HL-60 (cell line): ENCODE measurements at regions not wholly inside any gene's neighbourhood (a gene's known extent, or its start where the extent isn't known, plus 50 kb on each side); places are given as distances from the start of the nearest gene placed in this dataset.

Experiments
- DNase-seq, 2 experiments: peaks; one replicate each; pipeline ENCODE4 v3.0.0-alpha.2; 2010 to 2020; ENCODE audit warnings: low read depth in 1 of 2, low spot score in 1 of 2
- H3K27ac ChIP-seq: fragments of 250-450 bp; sonication (Bioruptor Pico); replicated peaks from 2 replicates; pipeline ENCODE4 v1.5.1; 2020; ENCODE audit warnings: mild to moderate bottlenecking, moderate library complexity
- H3K27me3 ChIP-seq: fragments of 250-450 bp; sonication (Bioruptor Pico); 2 replicates; pipeline ENCODE4 v1.5.1; 2021; ENCODE audit warnings: mild to moderate bottlenecking, moderate library complexity; ENCODE audit not compliant: insufficient read depth, poor library complexity, severe bottlenecking
- H3K4me3 ChIP-seq: replicated peaks from 2 replicates; pipeline ENCODE4 v1.5.1; 2011; ENCODE audit warnings: mild to moderate bottlenecking, control low read depth, low read length; ENCODE audit not compliant: insufficient read depth
- CTCF ChIP-seq: IDR thresholded peaks from one replicate; pipeline ENCODE4 v1.5.1; 2011; ENCODE audit warnings: low read length, control low read depth, inconsistent platforms; ENCODE audit not compliant: insufficient read depth
- GABPA ChIP-seq: IDR thresholded peaks from 2 replicates; pipeline ENCODE4 v1.6.1; 2012; ENCODE audit warnings: low read depth
- POLR2AphosphoS5 ChIP-seq: IDR thresholded peaks from 2 replicates; pipeline ENCODE4 v1.6.1; 2012; ENCODE audit warnings: low read depth
- REST ChIP-seq: IDR thresholded peaks from 2 replicates; pipeline ENCODE4 v1.6.1; 2012; ENCODE audit warnings: low read depth; ENCODE audit not compliant: insufficient replicate concordance
- SPI1 ChIP-seq: IDR thresholded peaks from 2 replicates; pipeline ENCODE4 v1.6.1; 2012; ENCODE audit warnings: low read depth, mild to moderate bottlenecking, borderline replicate concordance

GRCh38 chr20:52899041-52899608 is 73.0 kb upstream of the TSHZ2 start:
- no peak for TF ChIP-seq CTCF
- no peak for TF ChIP-seq POLR2AphosphoS5
- no peak for TF ChIP-seq SPI1
- TF ChIP-seq GABPA, result no peak
- TF ChIP-seq REST, result no peak

GRCh38 chr20:52896348-52896747 is 75.8 kb upstream of the TSHZ2 start:
- H3K27ac ChIP-seq, result no peak overlapping the region
- no peak overlapping the region for H3K4me3 ChIP-seq
- no peak for TF ChIP-seq POLR2AphosphoS5
- TF ChIP-seq REST, result no peak
- TF ChIP-seq CTCF, result no peak
- TF ChIP-seq GABPA, result no peak
- TF ChIP-seq SPI1, result no peak
- no peak for DNase-seq
- no peaks in the 10 kb centered on the region for H3K27me3 ChIP-seq

More at GRCh38 chr20:52899041-52899608, 73.0 kb upstream of the TSHZ2 start:
- no peak overlapping the region for H3K27ac ChIP-seq
- no peaks in the 10 kb centered on the region for H3K27me3 ChIP-seq
- H3K4me3 ChIP-seq, result no peak overlapping the region
- DNase-seq, result no peak

GRCh38 chr20:52895701-52896100 is 76.5 kb upstream of the TSHZ2 start:
- H3K27ac ChIP-seq, result no peak overlapping the region

More at GRCh38 chr20:52895701-52896100, 76.5 kb upstream of the TSHZ2 start:
- Histone ChIP-seq H3K4me3 (no peak overlapping the region), H3K27me3 (no peaks in the 10 kb centered on the region)
- TF ChIP-seq GABPA (no peak), CTCF (no peak), POLR2AphosphoS5 (no peak), SPI1 (no peak), REST (no peak)
- DNase-seq, result no peak
